B cell (primary cell): ENCODE measurements at regions not wholly inside any gene's neighbourhood (a gene's known extent, or its start where the extent isn't known, plus 50 kb on each side); places are given as distances from the start of the nearest gene placed in this dataset.

ENCODE experiments used
- EZH2 ChIP-seq: IDR thresholded peaks from 2 replicates; pipeline ENCODE4 v1.6.1; 2012; ENCODE audit warnings: borderline replicate concordance, low read depth, mild to moderate bottlenecking, moderate library complexity, low read length; ENCODE audit not compliant: insufficient read depth, poor library complexity, severe bottlenecking
- TF ChIP-seq, protein P1 (sequence below): fragments of 200-600 bp; IDR thresholded peaks from one replicate; pipeline ENCODE4 v1.8.0; 2022; ENCODE audit warnings: antibody characterized with exemption, mild to moderate bottlenecking

DNA sequence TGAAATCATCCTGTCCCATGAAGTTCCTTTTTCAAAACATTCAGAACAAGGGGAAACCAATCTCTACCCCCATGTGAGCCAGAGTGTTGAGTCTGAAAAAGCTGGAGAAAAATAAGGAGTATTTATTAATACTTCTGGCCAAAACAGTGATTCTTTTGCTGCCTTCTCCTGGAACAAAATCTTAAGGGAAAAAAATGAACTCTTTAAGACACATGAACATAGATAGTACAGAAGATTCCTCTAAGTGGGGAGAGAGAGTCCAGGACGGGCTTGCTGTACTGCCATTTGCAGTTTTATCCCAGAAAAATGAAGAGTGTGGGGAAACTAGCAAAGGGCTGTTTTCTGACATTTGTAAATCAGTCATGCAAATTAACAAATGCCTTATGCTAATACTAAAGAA is 173.4 kb upstream of the CELF2 start:
- TF ChIP-seq, protein P1, sequence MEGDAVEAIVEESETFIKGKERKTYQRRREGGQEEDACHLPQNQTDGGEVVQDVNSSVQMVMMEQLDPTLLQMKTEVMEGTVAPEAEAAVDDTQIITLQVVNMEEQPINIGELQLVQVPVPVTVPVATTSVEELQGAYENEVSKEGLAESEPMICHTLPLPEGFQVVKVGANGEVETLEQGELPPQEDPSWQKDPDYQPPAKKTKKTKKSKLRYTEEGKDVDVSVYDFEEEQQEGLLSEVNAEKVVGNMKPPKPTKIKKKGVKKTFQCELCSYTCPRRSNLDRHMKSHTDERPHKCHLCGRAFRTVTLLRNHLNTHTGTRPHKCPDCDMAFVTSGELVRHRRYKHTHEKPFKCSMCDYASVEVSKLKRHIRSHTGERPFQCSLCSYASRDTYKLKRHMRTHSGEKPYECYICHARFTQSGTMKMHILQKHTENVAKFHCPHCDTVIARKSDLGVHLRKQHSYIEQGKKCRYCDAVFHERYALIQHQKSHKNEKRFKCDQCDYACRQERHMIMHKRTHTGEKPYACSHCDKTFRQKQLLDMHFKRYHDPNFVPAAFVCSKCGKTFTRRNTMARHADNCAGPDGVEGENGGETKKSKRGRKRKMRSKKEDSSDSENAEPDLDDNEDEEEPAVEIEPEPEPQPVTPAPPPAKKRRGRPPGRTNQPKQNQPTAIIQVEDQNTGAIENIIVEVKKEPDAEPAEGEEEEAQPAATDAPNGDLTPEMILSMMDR: no peak
- no peak for TF ChIP-seq EZH2
